LNCaP clone FGC (cell line): ENCODE measurements at regions not wholly inside any gene's neighbourhood (a gene's known extent, or its start where the extent isn't known, plus 50 kb on each side); places are given as distances from the start of the nearest gene placed in this dataset.
"Not testable (repeated sequence)": the region's sequence is repeated elsewhere in the genome, so short reads cannot be mapped to it uniquely, and the experiment has no call there.

Source experiments
- DNase-seq: peaks from one replicate; pipeline ENCODE4 v3.0.0-alpha.2; 2011; ENCODE audit warnings: low read depth
- H3K4me3 ChIP-seq: 2 replicates; pipeline ENCODE4 v1.5.1; 2011; ENCODE audit warnings: mild to moderate bottlenecking, low read depth, low read length, control low read depth
- CTCF ChIP-seq: IDR thresholded peaks from 2 replicates; pipeline ENCODE4 v1.5.1; 2012; ENCODE audit warnings: mild to moderate bottlenecking; ENCODE audit not compliant: control insufficient read depth, insufficient read depth; ENCODE audit errors: extremely low read depth

DNA sequence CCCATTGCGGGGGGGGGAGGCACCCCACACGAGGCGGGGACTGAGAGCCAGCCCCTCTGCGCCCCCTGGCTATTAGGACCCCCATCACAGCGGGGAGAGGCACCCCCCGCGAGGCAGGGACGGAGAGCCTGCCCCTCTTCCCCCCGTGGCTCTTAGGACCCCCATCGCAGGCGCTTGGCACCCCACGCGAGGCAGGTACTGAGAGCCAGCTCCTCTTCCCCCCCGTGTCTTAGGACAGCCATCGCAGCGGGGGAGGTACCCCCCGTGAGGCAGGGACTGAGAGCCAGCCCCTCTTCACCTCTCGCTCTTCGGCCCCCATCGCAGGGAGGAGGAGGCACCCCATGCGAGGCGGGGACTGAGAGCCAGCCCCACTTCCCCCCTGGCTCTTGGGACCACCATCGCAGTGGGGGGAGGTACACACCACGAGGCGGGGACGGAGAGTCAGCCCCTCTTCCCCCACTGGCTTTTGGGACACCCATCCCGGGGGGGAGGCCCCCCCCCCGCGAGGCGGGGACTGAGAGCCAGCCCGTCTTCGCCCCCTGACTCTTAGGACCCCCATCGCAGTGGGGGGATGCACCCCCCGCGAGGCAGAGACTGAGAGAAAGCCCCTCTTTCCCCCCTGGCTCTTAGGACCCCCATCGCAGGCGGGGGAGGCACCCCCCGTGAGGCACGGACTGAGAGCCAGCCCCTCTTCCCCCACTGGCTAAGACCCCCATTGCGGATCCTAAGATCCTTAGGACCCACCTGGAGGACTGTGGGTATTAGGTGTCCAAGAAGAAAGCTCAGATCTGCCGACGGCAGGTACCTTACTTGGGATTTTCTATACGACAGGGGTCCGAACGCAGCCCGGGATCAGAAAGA is 198.6 kb upstream of the PZP start:
- TF ChIP-seq CTCF: no peak
- no peak for DNase-seq
- H3K4me3 ChIP-seq: no peak overlapping the region

DNA sequence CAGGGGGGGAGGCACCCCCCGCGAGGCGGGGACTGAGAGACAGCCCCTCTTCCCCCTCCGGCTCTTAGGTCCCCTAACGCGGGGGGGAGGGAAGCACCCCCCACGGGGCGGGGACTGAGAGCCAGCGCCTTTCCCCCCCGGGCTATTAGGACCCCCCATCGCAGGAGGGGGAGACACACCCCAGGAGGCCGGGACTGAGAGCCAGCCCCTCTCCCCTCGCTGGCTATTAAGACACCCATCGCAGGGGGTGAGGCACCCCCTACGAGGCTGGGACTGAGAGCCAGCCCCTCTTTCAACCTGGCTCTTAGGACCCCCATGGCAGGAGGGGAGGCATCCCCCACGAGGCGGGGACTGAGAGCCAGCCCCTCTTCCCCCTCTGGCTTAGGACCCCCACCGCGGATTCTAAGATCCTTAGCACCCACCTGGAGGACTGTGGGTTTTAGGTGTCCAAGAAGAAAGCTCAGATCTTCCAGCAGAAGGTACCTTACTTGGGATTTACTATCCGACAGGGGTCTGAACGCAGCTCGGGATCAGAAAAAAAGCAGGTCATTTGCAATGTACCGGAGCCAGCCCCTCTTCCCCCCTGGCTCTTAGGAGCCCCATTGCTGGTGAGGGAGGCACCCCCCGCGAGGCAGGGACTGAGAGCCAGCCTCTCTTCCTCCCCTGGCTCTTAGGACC is 197.8 kb upstream of the PZP start:
- DNase-seq: no peak
- no peak overlapping the region for H3K4me3 ChIP-seq
- TF ChIP-seq CTCF: no peak

- TF ChIP-seq CTCF: no peak
- DNase-seq: no peak
- H3K4me3 ChIP-seq: no peak overlapping the region
These were observed 196.5 kb upstream of the PZP start for GRCh38 chr12:9404469-9405260.

- H3K4me3 ChIP-seq: no peak overlapping the region
- DNase-seq: no peak
- TF ChIP-seq CTCF: no peak
These were observed 195.8 kb upstream of the PZP start for GRCh38 chr12:9404031-9404430.

GRCh38 chr12:9402432-9403040 is 194.3 kb upstream of the PZP start:
- not testable (repeated sequence) for H3K4me3 ChIP-seq, DNase-seq

GRCh38 chr12:9396367-9396766 is 188.2 kb upstream of the PZP start:
- not testable (repeated sequence) for DNase-seq, H3K4me3 ChIP-seq

DNA sequence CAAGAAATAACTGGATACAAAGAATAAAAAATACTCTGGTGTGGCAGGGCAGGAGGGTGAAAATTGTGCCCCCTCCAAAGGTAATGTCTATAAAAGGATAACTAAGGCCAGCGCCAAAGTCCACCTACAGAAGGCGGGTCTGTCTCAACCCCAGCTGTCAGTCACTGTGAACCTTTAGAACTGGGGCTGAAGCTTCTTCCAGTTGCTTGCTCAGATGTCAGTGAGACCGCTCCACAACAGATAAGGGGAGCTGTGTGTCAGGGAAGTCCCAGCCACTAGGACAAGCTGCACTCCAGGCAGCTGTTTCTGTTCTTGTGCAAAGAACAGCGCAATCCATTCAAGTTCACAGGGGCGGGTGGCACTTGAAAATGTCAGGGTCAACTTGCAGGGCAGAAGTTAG is 187.0 kb upstream of the PZP start:
- DNase-seq, H3K4me3 ChIP-seq: not testable (repeated sequence)

DNA sequence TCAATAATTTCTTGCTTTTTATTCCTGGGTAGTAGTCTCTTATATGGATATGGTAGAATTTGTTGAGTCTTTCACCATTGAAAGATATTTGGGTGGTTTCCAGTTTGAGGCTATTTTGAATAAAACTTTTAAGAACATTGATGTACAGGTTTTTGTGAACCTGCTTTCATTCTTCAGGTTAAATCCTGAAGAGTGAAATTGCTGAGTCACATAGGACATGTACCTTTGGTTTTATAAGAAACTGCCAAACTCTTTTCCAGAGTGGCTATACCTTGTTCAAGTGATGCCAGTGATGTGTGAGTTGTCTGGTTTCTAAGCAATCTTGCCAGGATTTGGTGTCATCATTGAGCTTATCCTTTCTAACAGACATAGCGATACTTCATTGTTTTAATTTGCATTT is 184.6 kb upstream of the PZP start:
- no peak for DNase-seq
- no peak overlapping the region for H3K4me3 ChIP-seq
- TF ChIP-seq CTCF: no peak
